SJSA1 (cell line): ENCODE measurements at regions not wholly inside any gene's neighbourhood (a gene's known extent, or its start where the extent isn't known, plus 50 kb on each side); places are given as distances from the start of the nearest gene placed in this dataset.

Experiments
- DNase-seq, 2 experiments: peaks; one replicate each; pipeline ENCODE4 v3.0.0-alpha.2; 2015 to 2020; ENCODE audit warnings: low spot score in 2 of 2, low read depth in 1 of 2
- H3K27ac ChIP-seq: fragments of 250-450 bp; sonication (Bioruptor Pico); 2 replicates; pipeline ENCODE4 v1.5.1; 2020; ENCODE audit warnings: mild to moderate bottlenecking, moderate library complexity
- H3K27me3 ChIP-seq: fragments of 250-450 bp; sonication (Bioruptor Pico); replicated peaks from 2 replicates; pipeline ENCODE4 v1.5.1; 2020; ENCODE audit warnings: mild to moderate bottlenecking, moderate library complexity
- H3K36me3 ChIP-seq: fragments of 250-450 bp; sonication (Bioruptor Pico); 2 replicates; pipeline ENCODE4 v1.5.1; 2020; ENCODE audit warnings: mild to moderate bottlenecking
- H3K4me1 ChIP-seq: fragments of 250-450 bp; sonication (Bioruptor Pico); replicated peaks from 2 replicates; pipeline ENCODE4 v1.6.1; 2021; ENCODE audit warnings: mild to moderate bottlenecking
- H3K4me3 ChIP-seq: fragments of 250-450 bp; sonication (Bioruptor Pico); 2 replicates; pipeline ENCODE4 v1.5.1; 2020; ENCODE audit warnings: mild to moderate bottlenecking
- H3K9me3 ChIP-seq: fragments of 250-450 bp; sonication (Bioruptor Pico); replicated peaks from 2 replicates; pipeline ENCODE4 v1.5.1; 2020; ENCODE audit warnings: mild to moderate bottlenecking

DNA sequence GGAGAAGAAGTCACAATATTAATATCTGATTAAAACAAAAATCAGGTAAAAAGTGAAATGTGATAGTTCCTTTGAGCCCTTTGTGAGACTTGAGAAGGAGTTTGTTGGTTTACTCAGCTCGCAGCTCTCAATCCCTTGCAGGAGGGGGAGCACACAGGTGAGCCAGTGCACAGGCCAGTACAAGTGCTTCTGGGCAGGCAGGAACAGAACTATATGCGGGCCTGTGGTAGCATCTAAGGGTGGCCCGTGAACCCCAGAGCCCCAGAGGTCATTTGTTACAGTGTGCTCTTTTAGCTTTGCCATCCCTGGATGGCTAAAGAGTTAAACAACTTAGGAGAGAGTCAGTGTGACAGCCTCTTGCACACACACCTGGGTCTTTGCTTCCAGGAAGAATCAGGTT is 215.3 kb upstream of the EDIL3 start:
- no peak for DNase-seq
- no peaks in the 10 kb centered on the region for H3K4me1 ChIP-seq
- no peaks in the 10 kb centered on the region for H3K27me3 ChIP-seq
- no peak overlapping the region for H3K27ac ChIP-seq
- no peaks in the 10 kb centered on the region for H3K9me3 ChIP-seq
- H3K4me3 ChIP-seq: no peak overlapping the region
- no peaks in the 10 kb centered on the region for H3K36me3 ChIP-seq

DNA sequence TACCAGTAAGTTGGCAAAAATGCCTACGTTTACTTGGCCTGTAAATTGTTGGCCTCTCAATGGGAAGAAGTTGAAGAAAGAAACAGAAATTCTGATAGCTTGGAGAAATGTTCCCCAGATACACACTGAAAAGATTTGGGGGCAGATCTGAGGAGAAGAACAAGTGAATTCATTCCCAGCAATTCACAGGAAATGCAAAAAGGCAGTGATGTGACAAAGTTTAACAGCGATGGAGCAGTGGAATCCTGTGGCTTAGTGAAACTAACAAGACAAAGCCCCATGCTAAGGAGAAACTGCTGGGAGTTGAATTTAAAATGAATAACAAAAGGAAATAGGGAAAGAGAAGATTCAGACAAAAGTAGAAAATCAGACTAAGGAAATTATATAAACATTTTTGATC is 213.2 kb upstream of the EDIL3 start:
- no peak for DNase-seq
- Histone ChIP-seq H3K4me1 (no peaks in the 10 kb centered on the region), H3K9me3 (no peaks in the 10 kb centered on the region), H3K27ac (no peak overlapping the region), H3K4me3 (no peak overlapping the region), H3K27me3 (no peaks in the 10 kb centered on the region), H3K36me3 (no peaks in the 10 kb centered on the region)

DNA sequence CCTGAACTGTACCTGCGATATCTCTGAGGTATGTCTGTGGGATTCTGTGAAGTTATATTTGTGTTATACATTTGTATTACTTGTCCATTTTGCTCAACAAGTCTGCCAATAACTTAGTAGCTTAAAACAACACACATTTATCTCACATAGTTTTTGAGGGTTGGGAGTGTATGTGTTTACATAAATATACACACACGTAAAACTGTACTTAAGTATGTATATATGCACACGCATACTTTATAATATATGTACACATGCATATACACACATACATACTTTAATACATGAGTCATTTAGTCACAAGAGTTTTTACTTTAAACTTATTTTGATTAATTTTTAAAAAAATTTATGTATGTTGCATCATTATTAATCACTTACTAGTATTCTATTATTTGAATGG is 205.9 kb upstream of the EDIL3 start:
- Histone ChIP-seq H3K4me3 (no peak overlapping the region), H3K27me3 (no peaks in the 10 kb centered on the region), H3K9me3 (no peaks in the 10 kb centered on the region), H3K4me1 (no peaks in the 10 kb centered on the region), H3K36me3 (no peaks in the 10 kb centered on the region), H3K27ac (no peak overlapping the region)
- no peak for DNase-seq

DNA sequence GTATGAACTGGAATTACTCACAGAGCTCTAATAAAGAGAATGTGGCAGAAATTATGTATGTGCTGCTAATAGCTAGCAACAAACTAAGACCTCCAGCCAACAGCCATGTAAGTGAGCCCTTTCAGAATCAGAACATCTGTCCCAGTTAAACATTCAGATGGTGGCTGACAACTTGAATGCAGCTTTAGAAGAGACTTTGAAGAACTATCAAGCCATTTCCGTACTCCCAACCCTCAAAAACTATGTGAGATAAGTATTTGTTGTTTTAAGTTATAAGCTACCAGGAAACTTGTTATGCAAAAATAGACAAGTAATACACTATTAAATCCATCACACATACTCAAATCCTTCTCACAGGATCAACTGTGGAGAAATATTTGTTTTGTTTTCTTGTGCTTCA is 205.2 kb upstream of the EDIL3 start:
- H3K27me3 ChIP-seq: no peaks in the 10 kb centered on the region

DNA sequence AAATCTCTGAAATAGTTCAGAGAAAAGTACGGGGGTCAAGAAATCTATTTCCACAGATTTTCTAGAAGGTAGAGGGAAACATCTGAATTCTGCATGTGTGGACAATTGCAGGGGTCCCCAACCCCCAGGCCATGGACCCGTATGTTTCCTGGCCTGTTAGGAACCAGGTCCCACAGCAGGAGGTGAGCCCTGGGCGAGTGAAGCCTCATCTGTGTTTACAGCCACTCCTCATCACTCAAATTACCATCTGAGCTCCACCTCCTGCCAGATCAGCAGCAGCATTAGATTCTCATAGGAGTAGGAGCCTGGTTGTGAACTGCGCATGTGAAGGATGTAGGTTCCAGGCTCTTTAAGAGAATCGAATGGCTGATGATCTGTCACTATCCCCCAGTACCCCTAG is 200.5 kb upstream of the EDIL3 start:
- no peaks in the 10 kb centered on the region for H3K27me3 ChIP-seq
- DNase-seq: no peak
- no peaks in the 10 kb centered on the region for H3K4me1 ChIP-seq
- H3K9me3 ChIP-seq: no peaks in the 10 kb centered on the region
- H3K27ac ChIP-seq: no peak overlapping the region
- no peak overlapping the region for H3K4me3 ChIP-seq
- H3K36me3 ChIP-seq: no peaks in the 10 kb centered on the region

More for the DNA sequence above, 205.2 kb upstream of the EDIL3 start:
- no peak overlapping the region for H3K4me3 ChIP-seq
- no peaks in the 10 kb centered on the region for H3K9me3 ChIP-seq
- no peak for DNase-seq
- H3K36me3 ChIP-seq: no peaks in the 10 kb centered on the region
- no peaks in the 10 kb centered on the region for H3K4me1 ChIP-seq
- H3K27ac ChIP-seq: no peak overlapping the region

DNA sequence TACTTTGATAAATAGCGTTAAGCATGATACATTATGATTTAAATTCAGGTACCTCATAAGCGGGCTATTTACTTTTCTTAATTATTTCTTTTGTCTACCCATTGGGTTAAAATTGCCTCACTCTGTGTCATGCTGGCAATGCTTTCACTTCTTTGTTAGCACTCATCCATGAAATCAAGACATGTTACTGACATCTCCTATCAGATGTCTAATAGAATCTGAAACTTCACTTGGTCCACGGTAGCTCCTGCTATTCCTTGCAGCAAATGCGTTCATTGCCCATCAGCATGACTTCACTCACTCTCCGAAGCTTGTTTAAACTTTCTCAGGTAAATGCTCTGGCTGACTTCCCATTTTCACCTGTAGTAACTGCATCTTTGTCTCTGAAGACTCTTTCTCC is 193.5 kb upstream of the EDIL3 start:
- Histone ChIP-seq H3K27me3 (no peaks in the 10 kb centered on the region), H3K4me1 (no peaks in the 10 kb centered on the region), H3K4me3 (no peak overlapping the region), H3K9me3 (no peaks in the 10 kb centered on the region), H3K36me3 (no peaks in the 10 kb centered on the region), H3K27ac (no peak overlapping the region)
- DNase-seq: no peak

DNA sequence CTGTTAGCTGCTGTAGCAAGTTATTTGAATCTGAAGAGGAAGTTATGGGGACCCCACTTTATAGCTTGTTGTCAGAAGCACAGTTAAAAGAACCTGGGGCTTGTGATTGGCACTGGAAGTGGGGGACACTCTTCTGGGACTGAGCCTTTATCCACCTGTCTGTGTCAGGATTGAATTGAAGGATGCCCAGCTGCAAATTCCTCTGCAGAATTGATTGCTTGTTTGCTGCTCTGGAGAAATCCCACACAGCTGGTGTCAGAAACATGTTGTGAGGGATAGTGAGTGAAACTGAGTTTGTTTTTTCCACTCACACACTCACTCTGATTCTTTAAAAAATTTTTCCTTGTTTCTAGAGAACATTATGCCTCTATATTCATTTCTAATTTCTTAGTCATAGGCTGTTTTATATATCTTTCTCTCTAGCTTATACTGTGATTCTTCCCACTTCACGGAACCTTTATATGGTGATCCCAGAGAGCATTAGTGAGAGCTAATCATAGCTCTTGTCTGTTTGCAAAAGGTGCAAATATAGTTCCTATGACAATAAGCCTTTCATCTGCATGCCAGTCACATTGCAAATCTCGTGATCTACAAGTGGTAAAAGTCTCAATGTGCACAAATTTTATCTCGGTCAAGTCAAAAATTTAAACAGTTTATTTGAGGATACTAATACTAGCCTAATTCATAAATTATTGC is 188.5 kb upstream of the EDIL3 start:
- no peak for DNase-seq
- H3K27me3 ChIP-seq: no peaks in the 10 kb centered on the region
- H3K27ac ChIP-seq: no peak overlapping the region
- no peaks in the 10 kb centered on the region for H3K36me3 ChIP-seq
- H3K4me3 ChIP-seq: no peak overlapping the region
- 0 out of 2 replicates have a peak, but pooled peaks cover 2% of the 10 kb centered on the region for H3K4me1 ChIP-seq
- no peaks in the 10 kb centered on the region for H3K9me3 ChIP-seq

DNA sequence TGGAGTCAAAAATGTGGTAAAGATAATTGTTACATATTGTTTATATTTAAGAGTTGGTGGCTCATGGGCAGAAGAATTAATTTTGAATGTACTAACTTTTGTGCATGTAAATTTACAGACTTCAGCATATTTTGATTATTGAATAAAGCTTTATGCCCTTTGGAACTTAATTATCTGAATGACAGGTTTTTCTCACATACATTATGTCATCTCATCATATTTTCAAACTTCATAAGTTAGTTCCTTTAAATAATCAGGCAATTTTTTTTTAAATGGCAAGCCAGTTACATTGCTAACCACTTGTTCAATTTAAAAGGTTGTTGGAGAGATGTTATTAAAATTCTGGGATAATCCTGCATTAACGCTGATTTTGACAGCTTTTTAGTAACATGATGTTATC is 184.6 kb upstream of the EDIL3 start:
- no peak for DNase-seq
- no peaks in the 10 kb centered on the region for H3K36me3 ChIP-seq
- H3K27ac ChIP-seq: no peak overlapping the region
- H3K4me3 ChIP-seq: no peak overlapping the region
- peaks cover 13% of the 10 kb centered on the region for H3K4me1 ChIP-seq
- no peaks in the 10 kb centered on the region for H3K9me3 ChIP-seq
- no peaks in the 10 kb centered on the region for H3K27me3 ChIP-seq

DNA sequence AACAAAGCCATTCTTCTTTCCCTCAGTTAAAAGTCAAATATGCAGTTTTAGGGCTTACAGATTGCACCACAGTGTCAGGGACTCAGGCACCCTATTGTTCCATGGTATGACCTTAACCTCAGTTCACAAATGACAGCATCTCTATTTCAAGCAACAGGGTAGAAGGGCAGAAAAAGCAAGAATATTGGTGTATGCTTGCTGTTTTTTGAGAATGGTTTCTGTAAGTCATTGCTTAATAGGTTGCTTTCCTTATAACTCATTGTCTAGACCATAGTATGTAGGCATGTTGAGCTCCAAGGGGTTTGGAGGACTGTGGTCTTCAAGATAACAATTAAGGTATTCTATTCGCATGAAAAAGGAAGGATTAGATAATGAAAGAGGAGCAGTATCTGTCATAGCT is 183.5 kb upstream of the EDIL3 start:
- H3K27me3 ChIP-seq: no peaks in the 10 kb centered on the region
- H3K4me3 ChIP-seq: no peak overlapping the region
- no peak overlapping the region for H3K27ac ChIP-seq
- peaks cover 14% of the 10 kb centered on the region for H3K4me1 ChIP-seq
- no peaks in the 10 kb centered on the region for H3K36me3 ChIP-seq
- peak in 1 of 2 experiments; percentile 4 for DNase-seq
- H3K9me3 ChIP-seq: no peaks in the 10 kb centered on the region

DNA sequence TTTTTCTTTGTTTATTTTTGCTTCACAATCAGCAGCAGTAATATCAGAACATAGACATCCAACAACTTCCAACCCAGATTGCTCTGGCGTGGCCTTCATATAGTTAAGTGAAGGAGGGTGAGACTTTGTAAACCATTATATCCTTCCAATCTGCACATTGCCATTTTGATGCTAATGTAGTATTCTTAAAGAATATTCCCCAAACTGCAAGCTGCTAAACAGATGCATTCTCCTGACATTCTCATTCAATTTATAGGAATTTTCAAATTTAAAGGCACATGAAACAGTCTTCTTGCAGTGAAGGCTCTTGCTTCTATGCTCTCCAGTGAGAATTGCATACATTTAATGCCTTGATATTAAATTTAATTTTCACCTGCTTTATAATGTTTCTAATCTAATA is 181.2 kb upstream of the EDIL3 start:
- H3K9me3 ChIP-seq: no peaks in the 10 kb centered on the region
- H3K27me3 ChIP-seq: no peaks in the 10 kb centered on the region
- DNase-seq: no peak
- H3K4me3 ChIP-seq: no peak overlapping the region
- H3K27ac ChIP-seq: no peak overlapping the region
- no peaks in the 10 kb centered on the region for H3K36me3 ChIP-seq
- peaks cover 14% of the 10 kb centered on the region for H3K4me1 ChIP-seq

DNA sequence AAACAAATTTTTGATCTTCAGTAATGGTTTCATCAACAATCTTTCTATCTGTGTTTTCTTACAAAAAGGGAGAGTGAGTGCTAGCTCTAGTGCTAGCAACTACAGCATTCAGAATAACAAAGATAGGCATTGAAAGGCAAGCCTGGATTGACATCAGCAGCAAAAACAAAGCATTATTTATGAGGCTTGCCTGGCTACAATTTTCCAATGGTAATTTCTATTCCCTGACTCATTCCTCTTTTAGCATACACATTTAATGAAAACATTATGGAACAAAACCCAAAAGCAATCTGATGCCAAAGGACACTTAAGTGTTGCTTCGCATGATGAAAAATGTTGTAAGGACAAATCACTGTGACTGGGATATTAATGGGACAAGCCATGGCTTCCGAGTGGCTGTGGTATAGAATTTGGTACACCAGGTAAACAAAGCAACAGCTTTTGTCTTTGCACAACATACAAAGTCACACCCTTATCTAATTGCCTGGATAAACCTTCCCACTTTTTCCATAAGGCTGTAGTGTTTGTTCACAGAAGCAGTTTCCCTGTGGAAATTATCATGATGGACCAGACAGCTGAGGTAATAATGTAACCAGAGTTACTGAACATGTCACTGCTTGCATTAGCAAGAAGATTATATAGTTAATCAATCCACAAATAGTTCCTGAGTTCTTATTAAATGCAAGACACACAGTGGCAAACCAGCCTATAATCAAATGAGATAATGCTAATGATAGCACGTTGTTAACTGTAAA is 179.8 kb upstream of the EDIL3 start:
- Histone ChIP-seq H3K27ac (no peak overlapping the region), H3K4me1 (peaks cover 14% of the 10 kb centered on the region), H3K36me3 (no peaks in the 10 kb centered on the region), H3K4me3 (no peak overlapping the region), H3K27me3 (no peaks in the 10 kb centered on the region), H3K9me3 (no peaks in the 10 kb centered on the region)
- DNase-seq: peak in 1 of 2 experiments; percentile 44

DNA sequence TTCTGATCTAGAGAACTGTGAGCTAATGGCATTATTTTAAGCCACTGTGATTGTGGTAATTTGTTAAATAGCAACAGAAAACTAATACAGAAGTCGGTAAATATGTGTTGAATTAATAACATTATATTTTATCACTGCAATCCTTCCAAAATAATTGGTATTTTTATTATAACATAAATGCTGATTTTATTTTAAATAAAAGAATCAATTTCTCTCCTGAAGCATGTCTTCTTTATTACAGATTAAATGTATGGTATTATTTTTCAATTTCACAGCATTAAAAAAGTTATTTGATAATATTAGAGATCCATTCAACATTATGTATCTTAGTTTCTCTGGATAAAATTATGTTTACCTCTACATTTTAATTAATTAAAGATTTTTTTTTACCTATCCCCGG is 165.5 kb upstream of the EDIL3 start:
- DNase-seq: no peak
- no peak overlapping the region for H3K4me3 ChIP-seq
- no peaks in the 10 kb centered on the region for H3K36me3 ChIP-seq
- no peaks in the 10 kb centered on the region for H3K4me1 ChIP-seq
- no peaks in the 10 kb centered on the region for H3K27me3 ChIP-seq
- no peak overlapping the region for H3K27ac ChIP-seq
- no peaks in the 10 kb centered on the region for H3K9me3 ChIP-seq

DNA sequence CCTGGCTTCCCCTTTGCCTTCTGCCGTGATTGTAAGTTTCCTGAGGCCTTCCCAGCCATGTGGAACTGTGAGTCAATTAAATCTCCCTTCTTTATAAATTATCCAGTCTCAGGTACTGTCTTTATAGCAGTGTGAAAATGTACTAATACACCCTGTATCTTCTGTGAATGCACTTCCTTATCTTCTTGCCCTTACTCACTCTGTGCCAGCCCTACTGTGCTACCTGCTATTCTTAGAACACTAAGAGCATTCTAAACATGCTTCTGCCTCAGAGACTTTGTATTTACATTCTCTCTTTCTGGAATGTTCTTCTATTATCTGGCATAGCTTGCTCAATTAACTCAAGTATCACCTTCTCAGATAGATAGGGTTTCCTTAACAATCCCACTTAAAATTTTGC is 164.4 kb upstream of the EDIL3 start:
- Histone ChIP-seq H3K27me3 (no peaks in the 10 kb centered on the region), H3K27ac (no peak overlapping the region), H3K36me3 (no peaks in the 10 kb centered on the region), H3K4me1 (no peaks in the 10 kb centered on the region), H3K4me3 (no peak overlapping the region), H3K9me3 (no peaks in the 10 kb centered on the region)
- no peak for DNase-seq

DNA sequence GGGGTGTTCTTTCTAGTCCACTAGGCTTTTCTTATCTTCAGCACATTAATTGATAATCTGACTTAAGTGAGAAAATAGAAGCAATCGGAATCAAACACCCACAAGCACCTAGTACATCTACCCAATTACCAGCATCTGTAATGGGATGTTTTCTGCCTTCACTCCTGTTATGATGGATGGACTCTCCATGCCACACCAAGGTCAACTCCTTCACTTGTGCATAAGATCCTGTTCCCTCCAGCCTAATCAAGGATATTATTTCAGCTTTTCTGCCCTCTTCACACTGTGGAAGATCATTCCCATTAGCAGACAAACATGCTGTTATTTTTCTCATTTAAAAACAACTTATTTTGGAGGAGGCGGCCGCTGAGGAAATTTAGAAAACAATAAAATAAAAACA is 162.0 kb upstream of the EDIL3 start:
- no peaks in the 10 kb centered on the region for H3K9me3 ChIP-seq
- H3K36me3 ChIP-seq: no peaks in the 10 kb centered on the region
- H3K27me3 ChIP-seq: no peaks in the 10 kb centered on the region
- no peaks in the 10 kb centered on the region for H3K4me1 ChIP-seq
- DNase-seq: no peak
- no peak overlapping the region for H3K27ac ChIP-seq
- H3K4me3 ChIP-seq: no peak overlapping the region
